ENCODE measurements at regions not wholly inside any gene's neighbourhood (a gene's known extent, or its start where the extent isn't known, plus 50 kb on each side); places are given as distances from the start of the nearest gene placed in this dataset.
"Not testable (repeated sequence)": the region's sequence is repeated elsewhere in the genome, so short reads cannot be mapped to it uniquely, and the experiment has no call there.

GRCh38 chr5:90338712-90339372, 70.7 kb downstream of the CETN3 start:
- H3K9me3 Mint-ChIP-seq = peaks cover 0 to 2% (median 0%) of the 10 kb centered on the region in 6 donors
- H3K36me3 Mint-ChIP-seq = no peaks in the 10 kb centered on the region
- H3K4me3 Mint-ChIP-seq = no peak overlapping the region
- no peaks in the 10 kb centered on the region for H3K4me1 Mint-ChIP-seq
- H3K27ac Mint-ChIP-seq = no peak overlapping the region
- no peak for DNase-seq
- peaks cover 0 to 4% (median 2%) of the 10 kb centered on the region in 3 donors for H3K27me3 Mint-ChIP-seq (ENCODE audit: low read depth in 3 of 3)

- Mint-ChIP-seq H3K9me3 (no peaks in the 10 kb centered on the region), H3K27ac (no peak overlapping the region), H3K36me3 (no peaks in the 10 kb centered on the region), H3K27me3 (ENCODE audit: low read depth in 3 of 3) (peaks cover under 1 to 3% (median 2%) of the 10 kb centered on the region in 3 donors), H3K4me3 (no peak overlapping the region), H3K4me1 (no peaks in the 10 kb centered on the region)
- no peak for DNase-seq
Measured at GRCh38 chr5:90337449-90338052, 72.0 kb downstream of the CETN3 start.

DNA sequence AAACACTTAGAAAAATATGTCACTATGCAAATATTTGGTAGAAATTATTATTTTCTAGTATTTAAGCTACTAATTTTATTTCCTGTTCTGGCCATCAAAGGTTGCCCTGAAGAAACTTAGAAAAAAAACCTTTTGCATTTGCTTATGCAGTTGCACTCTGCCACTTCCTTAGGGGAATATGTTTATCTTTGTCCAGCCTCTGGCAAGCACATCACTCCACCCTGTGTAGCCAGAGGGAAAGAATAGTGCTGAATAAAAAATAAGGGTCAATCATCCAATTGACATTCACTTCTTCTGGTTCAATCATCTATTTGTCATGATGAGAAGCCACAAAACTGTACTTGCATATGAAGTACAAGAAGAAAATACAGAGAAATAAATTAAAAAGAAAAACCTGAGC, 72.8 kb downstream of the CETN3 start:
- H3K4me1 Mint-ChIP-seq = no peaks in the 10 kb centered on the region
- peaks cover 2 to 3% (median 3%) of the 10 kb centered on the region in 3 donors for H3K27me3 Mint-ChIP-seq (ENCODE audit: low read depth in 3 of 3)
- H3K9me3 Mint-ChIP-seq = no peaks in the 10 kb centered on the region
- no peak for DNase-seq
- H3K36me3 Mint-ChIP-seq = no peaks in the 10 kb centered on the region
- H3K27ac Mint-ChIP-seq = no peak overlapping the region
- no peak overlapping the region for H3K4me3 Mint-ChIP-seq

DNA sequence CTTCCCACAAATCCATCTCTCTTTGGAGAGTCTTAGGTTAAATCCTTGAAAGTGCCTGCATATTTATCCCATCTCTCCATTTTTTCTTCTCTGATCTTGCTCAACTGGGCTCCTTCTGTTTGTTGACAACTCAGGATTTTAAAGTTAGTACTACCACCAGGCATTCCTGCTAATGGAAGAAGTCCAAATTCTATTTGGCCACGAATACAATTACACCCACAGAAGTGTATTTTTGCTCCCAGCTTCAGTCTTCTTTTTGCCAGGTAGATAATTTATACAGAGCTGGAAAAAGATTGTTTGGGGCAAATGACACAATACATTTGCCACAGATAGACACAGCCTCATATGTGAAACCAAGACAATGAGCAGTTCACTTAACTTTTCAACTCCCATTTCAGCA, 74.8 kb downstream of the CETN3 start:
- peaks cover 3 to 5% (median 3%) of the 10 kb centered on the region in 3 donors for H3K27me3 Mint-ChIP-seq (ENCODE audit: low read depth in 3 of 3)
- peaks cover 0 to 3% (median 0%) of the 10 kb centered on the region in 6 donors for H3K9me3 Mint-ChIP-seq
- H3K4me1 Mint-ChIP-seq = no peaks in the 10 kb centered on the region
- no peak overlapping the region for H3K4me3 Mint-ChIP-seq
- H3K36me3 Mint-ChIP-seq = no peaks in the 10 kb centered on the region
- no peak for DNase-seq
- H3K27ac Mint-ChIP-seq = no peak overlapping the region

DNA sequence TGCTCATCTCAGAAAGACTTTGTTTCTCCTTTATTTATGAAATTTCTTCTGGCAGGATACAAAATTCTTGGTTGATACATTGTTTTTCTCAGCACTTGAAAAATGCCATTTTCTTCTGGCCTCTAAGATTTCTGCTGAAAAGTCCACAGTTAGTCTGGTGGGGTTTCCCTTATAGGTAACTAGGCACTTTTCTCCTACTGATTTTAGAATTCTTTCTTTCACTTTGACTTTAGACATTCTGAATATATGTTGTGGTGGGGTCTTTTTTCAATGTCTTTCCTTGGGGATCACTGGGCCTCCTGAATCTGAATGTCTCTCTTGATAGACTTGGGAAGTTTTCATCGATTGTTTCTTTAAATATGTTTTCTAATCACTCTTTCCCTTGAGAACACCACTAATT, 79.6 kb downstream of the CETN3 start:
- peaks cover 3 to 4% (median 3%) of the 10 kb centered on the region in 3 donors for H3K27me3 Mint-ChIP-seq (ENCODE audit: low read depth in 3 of 3)
- H3K4me3 Mint-ChIP-seq = no peak overlapping the region
- H3K4me1 Mint-ChIP-seq = no peaks in the 10 kb centered on the region
- H3K36me3 Mint-ChIP-seq = no peaks in the 10 kb centered on the region
- DNase-seq = no peak
- H3K27ac Mint-ChIP-seq = no peak overlapping the region
- H3K9me3 Mint-ChIP-seq = peaks cover 0 to 7% (median 0%) of the 10 kb centered on the region in 6 donors

DNA sequence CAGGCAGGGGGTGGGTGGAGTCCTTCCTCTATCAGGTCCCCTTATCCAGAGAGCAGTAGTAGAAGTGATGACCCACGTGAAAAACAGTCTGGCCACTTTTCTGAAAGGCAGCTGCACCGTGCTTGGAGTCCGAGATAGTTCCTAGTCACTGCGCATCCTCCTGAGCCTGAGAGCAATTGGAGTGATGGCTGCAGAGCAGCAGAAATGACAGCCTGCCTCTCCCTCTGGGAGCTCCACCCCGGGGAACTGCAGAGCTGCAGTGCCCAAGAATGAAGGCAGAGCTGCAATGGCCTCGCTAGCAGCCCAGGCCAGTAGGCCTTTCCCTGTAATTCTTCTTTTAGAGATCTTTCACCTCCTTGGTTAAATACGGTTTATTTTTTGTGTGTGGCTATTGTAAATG, 82.6 kb downstream of the CETN3 start:
- H3K27me3 Mint-ChIP-seq (ENCODE audit: low read depth in 3 of 3) = peaks cover 0 to 3% (median 1%) of the 10 kb centered on the region in 3 donors
- peaks cover 0 to 9% (median under 1%) of the 10 kb centered on the region in 6 donors for H3K9me3 Mint-ChIP-seq
- H3K4me1 Mint-ChIP-seq = no peaks in the 10 kb centered on the region
- no peak for DNase-seq
- no peak overlapping the region for H3K27ac Mint-ChIP-seq
- no peak overlapping the region for H3K4me3 Mint-ChIP-seq
- no peaks in the 10 kb centered on the region for H3K36me3 Mint-ChIP-seq

DNA sequence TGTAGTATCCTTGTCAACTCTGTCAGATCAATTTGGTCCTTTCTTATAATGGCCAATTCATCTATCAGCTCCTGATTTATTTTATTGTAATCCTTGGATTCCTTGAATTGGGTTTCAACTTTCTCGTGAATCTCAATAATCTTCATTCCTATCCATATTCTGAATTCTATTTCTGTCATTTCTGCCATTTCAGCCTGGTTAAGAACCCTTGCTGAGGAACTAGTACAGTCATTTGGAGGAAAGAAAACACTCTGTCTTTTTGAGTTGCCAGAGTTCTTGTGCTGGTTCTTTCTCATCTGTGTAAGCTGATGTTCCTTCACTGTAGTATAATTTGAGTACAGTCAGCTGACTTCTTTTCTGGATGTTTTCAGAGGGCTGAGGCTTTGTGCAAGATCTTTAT, 84.5 kb downstream of the CETN3 start:
- DNase-seq = no peak
- Mint-ChIP-seq H3K4me1 (no peaks in the 10 kb centered on the region), H3K36me3 (no peaks in the 10 kb centered on the region), H3K9me3 (peaks cover 0 to 6% (median 3%) of the 10 kb centered on the region in 6 donors), H3K4me3 (no peak overlapping the region), H3K27ac (no peak overlapping the region), H3K27me3 (ENCODE audit: low read depth in 3 of 3) (peaks cover 0 to 1% (median 0%) of the 10 kb centered on the region in 3 donors)

DNA sequence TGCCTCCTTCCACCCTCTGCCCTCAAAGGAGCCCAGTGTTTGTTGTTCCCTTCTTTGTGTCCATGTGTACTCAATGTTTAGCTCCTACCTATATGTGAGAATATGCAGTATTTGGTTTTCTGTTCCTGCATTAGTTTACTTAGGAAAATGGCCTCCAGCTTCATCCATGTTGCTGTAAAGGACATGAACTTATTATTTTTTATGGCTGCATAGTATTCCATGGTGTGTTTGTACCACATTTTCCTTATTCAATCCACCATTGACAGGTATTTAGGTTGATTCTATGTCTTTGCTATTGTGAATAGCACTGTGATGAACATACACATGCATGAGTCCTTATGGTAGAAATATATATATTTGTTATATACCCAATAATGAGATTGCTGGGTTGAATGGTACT, 89.2 kb downstream of the CETN3 start:
- not testable (repeated sequence) for DNase-seq; H3K4me3 Mint-ChIP-seq; H3K36me3 Mint-ChIP-seq; H3K27ac Mint-ChIP-seq; H3K4me1 Mint-ChIP-seq; H3K9me3 Mint-ChIP-seq; H3K27me3 Mint-ChIP-seq (ENCODE audit: low read depth in 3 of 3)

GRCh38 chr5:90312027-90312426, 97.5 kb downstream of the CETN3 start:
- no peak overlapping the region for H3K4me3 Mint-ChIP-seq
- no peaks in the 10 kb centered on the region for H3K4me1 Mint-ChIP-seq
- H3K9me3 Mint-ChIP-seq = peaks cover 0 to 1% (median 0%) of the 10 kb centered on the region in 6 donors
- H3K27ac Mint-ChIP-seq = no peak overlapping the region
- no peak for DNase-seq
- H3K27me3 Mint-ChIP-seq (ENCODE audit: low read depth in 3 of 3) = peaks cover 0 to 3% (median 2%) of the 10 kb centered on the region in 3 donors
- H3K36me3 Mint-ChIP-seq = no peaks in the 10 kb centered on the region

DNA sequence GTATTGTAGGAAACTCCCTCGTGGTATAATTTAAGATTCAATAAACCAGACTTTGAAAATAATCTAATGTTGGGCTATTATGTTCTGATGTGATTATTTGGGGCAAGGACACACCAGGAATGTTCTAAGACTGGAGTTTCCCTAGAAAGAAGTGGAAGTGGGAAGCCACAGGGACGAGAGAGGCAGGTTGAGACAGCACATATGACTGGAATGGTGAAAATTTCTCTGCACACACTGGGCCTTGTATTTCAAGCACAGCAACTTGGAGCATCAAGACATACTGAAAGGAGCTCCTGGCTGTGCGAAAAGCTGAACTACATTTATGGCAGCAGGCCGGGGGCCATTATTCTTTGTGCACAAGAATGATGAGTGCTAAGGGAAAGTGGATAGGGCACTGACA, 98.2 kb downstream of the CETN3 start:
- no peak for DNase-seq
- H3K27ac Mint-ChIP-seq = no peak overlapping the region
- H3K4me1 Mint-ChIP-seq = no peaks in the 10 kb centered on the region
- H3K9me3 Mint-ChIP-seq = peaks cover 0 to 1% (median 0%) of the 10 kb centered on the region in 6 donors
- peaks cover 0 to 2% (median 1%) of the 10 kb centered on the region in 3 donors for H3K27me3 Mint-ChIP-seq (ENCODE audit: low read depth in 3 of 3)
- no peak overlapping the region for H3K4me3 Mint-ChIP-seq
- no peaks in the 10 kb centered on the region for H3K36me3 Mint-ChIP-seq

DNA sequence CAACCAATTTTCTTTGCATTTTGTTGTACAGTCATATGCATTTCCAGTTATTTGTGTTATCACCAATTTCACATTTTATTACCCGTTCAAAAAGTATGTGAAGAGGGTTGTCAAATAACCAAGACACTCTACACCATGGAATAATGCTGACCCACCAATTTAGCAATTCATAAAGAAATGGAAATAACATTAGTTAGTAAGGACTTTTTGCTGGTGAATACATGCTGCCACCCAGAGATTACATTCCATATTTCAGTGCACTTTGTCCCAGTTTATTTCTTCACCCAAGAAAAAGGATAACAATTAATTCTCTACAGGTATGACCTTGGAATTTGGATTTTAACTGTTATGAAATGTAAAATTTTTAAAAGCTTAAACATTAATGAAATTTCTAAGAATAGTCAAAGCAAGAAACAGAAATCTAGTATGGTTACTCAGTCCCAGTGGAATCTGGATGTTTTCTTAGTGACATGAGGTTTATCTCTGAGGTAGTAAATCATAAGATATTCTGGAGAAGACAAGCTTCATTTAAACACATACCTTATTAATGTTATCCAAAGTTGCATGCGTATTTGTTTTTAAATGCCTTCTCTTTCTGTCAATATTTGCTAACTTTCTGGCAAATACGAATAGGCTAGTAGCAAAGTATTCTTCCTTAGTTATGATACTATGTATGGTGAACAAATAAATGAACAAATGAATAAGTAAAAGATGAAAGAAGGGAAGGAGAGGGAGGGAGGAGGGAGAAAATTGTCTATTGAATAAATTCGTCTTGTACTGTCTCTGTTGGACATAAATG, 100.6 kb downstream of the CETN3 start:
- Mint-ChIP-seq H3K27me3 (ENCODE audit: low read depth in 3 of 3) (peaks cover 0 to 2% (median 0%) of the 10 kb centered on the region in 3 donors), H3K36me3 (no peaks in the 10 kb centered on the region), H3K4me3 (no peak overlapping the region), H3K4me1 (no peaks in the 10 kb centered on the region), H3K27ac (no peak overlapping the region), H3K9me3 (no peaks in the 10 kb centered on the region)
- no peak for DNase-seq

- Mint-ChIP-seq H3K4me3 (no peak overlapping the region), H3K36me3 (no peaks in the 10 kb centered on the region), H3K9me3 (no peaks in the 10 kb centered on the region), H3K27me3 (ENCODE audit: low read depth in 3 of 3) (peaks cover 0 to 2% (median 0%) of the 10 kb centered on the region in 3 donors), H3K27ac (no peak overlapping the region), H3K4me1 (no peaks in the 10 kb centered on the region)
- DNase-seq = no peak
Measured at GRCh38 chr5:90307782-90308181, 101.8 kb downstream of the CETN3 start.

DNA sequence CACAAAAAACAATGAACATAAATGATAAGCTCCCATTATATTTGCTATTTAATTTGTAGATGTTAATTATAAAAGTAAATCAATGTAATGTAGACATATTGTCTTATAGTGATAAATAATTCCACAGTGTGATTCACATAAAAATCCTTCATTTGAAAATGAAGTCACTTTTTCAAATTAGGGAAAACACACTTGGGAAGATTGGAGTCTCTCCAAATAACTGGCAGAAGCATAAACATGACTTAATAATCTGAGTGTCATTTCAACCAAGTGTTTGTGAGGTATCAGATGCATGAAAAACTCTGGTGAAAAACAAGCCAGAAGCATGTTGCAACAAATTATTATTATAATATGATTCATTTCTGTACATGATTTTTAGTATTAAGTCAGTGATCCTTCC, 102.2 kb downstream of the CETN3 start:
- no peaks in the 10 kb centered on the region for H3K4me1 Mint-ChIP-seq
- H3K27ac Mint-ChIP-seq = no peak overlapping the region
- H3K4me3 Mint-ChIP-seq = no peak overlapping the region
- no peak for DNase-seq
- peaks cover 0 to 2% (median 0%) of the 10 kb centered on the region in 3 donors for H3K27me3 Mint-ChIP-seq (ENCODE audit: low read depth in 3 of 3)
- H3K36me3 Mint-ChIP-seq = no peaks in the 10 kb centered on the region
- no peaks in the 10 kb centered on the region for H3K9me3 Mint-ChIP-seq

DNA sequence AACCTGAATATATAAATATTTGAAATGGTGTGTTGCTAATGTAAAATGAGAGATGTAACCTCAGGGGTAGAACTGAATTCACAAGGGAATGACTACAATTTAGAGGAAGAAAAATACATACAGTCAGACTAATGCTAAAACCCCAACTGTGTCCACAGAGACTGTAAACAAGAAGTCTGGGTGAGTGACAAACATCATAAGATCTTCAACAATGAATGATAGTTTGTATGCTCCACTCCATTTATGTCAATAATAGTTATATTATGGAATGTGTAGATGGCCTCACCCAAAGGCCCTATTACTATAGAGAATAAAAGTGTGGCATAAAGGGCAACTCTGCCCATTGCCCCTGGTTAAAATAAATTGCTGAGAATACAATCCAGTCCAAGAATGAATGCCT, 102.9 kb downstream of the CETN3 start:
- H3K27ac Mint-ChIP-seq = no peak overlapping the region
- no peaks in the 10 kb centered on the region for H3K36me3 Mint-ChIP-seq
- no peak overlapping the region for H3K4me3 Mint-ChIP-seq
- no peak for DNase-seq
- H3K9me3 Mint-ChIP-seq = no peaks in the 10 kb centered on the region
- H3K4me1 Mint-ChIP-seq = no peaks in the 10 kb centered on the region
- peaks cover 0 to 2% (median 0%) of the 10 kb centered on the region in 3 donors for H3K27me3 Mint-ChIP-seq (ENCODE audit: low read depth in 3 of 3)

Data from immature natural killer cell (primary cell).